ENCODE measurements at regions not wholly inside any gene's neighbourhood (a gene's known extent, or its start where the extent isn't known, plus 50 kb on each side); places are given as distances from the start of the nearest gene placed in this dataset.

- no peak for DNase-seq
Measured at GRCh38 chr20:40443753-40444152, 245.3 kb downstream of the MAFB start.

- DNase-seq: no peak
Measured at GRCh38 chr20:40442181-40442963, 246.7 kb downstream of the MAFB start.

DNA sequence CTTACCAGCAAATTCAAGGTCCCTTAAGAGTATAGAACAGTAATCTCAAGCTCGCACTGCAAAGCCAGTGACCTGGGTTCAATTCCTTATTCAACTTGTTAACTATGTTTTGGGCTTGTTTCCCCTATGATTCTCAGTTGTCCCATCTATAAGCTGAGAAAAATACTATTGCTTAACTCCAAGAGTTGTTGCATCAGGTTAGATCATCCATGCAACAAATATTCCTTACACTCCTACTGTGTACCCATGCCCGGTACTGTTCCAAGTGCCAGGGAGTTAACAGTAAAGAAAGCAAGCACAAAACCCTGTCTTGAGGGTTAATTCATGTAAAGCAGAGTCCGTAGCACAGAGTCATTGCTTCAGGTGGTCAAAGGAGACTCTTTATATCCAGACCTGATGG, 247.3 kb downstream of the MAFB start:
- no peak for DNase-seq

- no peak for DNase-seq
Measured at GRCh38 chr20:40438161-40438830, 250.7 kb downstream of the MAFB start.

DNA sequence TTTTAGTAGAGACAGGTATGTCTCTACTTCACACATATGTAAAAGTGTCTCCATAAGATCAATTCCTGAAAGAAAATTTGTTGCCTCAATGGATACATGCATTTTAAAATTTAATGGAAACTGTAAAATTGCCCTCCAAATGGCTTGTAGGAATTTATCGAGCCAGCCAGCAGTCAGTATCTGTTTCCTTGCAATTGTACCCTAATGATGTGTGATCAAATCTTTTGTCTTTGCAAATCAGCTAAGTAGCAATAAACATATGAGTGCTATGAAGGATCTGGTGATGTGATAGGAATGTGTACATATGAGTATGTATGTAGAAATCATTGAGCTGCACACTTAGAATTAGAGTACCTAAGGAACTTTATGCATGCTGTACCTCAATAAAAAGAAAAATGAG, 253.0 kb downstream of the MAFB start:
- DNase-seq: no peak

DNA sequence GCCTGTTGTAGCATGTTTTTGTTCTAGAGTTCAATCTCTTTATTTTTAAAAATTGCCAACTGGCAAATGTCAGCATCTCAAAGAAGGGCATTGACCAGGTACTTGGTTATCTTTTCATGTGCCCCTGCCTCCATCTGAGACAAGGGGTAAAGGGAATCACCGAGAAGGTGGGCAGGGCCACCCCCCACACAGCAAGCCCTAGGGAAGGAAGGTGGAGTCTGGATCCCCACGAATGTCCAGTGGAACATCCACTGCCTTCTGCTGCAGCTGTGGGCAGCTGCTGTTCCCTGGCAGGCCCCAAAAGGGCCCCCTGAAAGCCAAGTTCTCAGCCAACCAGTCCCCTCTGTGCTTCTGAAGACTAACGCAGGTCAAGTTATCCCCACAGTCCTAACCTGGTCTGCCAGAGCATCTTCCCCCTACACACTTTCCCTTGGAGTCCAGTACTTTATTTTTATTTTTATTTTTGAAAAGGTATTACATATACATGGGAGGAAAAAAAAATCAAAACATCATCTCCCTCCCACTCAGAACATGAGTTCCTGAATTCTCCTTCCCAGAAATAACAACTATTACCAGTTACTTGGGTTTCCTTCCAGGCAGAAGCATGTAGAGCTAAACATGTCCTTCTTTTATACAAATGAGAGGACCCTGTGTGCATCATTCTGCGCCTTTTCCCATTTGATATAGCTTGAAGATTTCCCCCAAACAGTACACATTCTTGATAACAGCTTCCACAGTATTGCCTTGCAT, 253.7 kb downstream of the MAFB start:
- DNase-seq: no peak

DNA sequence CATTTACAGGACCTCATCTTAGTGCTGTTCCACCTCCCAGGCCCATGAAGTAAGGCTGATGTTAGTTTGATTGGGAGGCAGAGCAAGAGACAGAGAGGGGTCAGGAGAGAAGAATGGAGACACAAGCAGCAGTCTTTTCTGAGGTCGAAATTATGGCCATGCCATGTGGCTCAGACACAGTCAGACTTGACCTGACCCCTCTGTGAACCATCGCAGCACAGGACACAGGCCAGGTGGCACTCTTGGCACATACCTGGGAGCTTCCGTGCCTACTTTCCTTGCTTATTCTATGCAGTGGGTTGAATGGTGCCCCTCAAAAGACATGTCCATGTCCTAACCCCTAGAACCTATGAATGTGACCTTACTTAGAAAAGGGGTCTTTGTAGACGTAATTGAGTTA, 254.9 kb downstream of the MAFB start:
- no peak for DNase-seq

DNA sequence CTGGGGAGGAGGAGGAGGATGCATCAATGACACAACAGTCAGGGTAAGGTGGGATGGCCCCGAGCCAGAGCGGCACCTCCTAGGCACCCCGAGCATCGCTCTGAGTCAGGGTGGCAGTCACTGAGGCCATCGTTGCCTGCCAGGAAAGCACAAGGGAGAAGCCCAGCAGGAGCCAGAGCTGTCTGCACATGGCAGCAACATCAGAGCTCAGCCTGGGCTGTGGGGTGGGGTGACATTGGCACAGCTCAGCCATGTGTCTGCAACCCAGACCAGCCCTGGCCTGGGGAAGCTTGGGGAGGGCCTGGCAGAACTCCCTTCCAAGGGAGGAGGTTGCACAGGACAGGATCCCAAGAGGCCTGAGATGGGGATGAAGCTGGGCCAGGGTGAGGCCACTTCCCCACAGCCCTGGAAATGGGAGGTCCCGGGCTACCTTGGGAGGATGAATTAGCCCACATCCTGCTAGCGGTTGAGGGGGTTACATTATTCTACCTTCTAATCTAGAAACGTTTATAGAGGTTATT, 255.6 kb downstream of the MAFB start:
- DNase-seq: no peak

DNA sequence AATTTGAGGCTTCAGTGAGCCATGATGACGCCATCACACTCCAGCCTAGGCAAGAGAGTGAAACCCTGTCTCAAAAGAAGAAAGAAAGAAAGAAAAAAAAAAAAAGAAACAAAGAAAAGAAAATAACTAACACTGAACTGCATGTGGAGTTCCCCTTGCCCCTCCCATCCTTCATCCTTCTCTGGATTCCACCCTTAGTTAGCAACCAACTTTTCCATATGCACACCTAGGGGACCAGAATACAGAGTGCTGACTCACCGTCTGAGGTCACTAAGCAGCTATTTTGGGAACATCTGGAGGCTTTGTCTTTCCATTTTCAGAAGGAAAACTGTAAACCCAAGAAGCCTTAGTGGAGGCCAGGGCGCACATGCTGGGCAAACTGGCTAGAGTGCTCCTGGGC, 257.4 kb downstream of the MAFB start:
- no peak for DNase-seq

- DNase-seq: no peak
Measured at GRCh38 chr20:40431112-40431511, 257.9 kb downstream of the MAFB start.

GRCh38 chr20:40427026-40427425, 262.0 kb downstream of the MAFB start:
- DNase-seq: no peak

- DNase-seq: no peak
Measured at GRCh38 chr20:40424695-40425094, 264.3 kb downstream of the MAFB start.

DNA sequence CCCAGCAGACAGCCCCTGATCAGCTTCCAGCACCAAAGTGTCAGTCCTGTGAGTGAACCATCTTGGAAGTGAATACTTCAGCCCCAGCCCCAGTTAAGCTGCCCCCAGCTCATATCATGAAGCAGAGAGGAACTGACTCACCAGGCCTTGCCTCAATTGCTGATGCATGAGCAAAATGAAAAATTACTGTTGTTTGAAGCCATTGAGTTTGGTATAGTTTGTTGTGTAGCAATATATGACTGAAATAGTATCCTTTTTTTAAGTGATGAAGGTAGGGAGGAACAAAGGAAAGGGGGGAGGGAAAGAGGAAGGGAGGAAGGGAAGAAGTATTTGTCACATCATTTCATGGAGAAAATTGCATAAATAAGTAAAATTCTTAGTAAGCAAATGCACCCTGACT, 266.4 kb downstream of the MAFB start:
- DNase-seq: no peak

- no peak for DNase-seq
Measured at GRCh38 chr20:40416274-40416673, 272.8 kb downstream of the MAFB start.

DNA sequence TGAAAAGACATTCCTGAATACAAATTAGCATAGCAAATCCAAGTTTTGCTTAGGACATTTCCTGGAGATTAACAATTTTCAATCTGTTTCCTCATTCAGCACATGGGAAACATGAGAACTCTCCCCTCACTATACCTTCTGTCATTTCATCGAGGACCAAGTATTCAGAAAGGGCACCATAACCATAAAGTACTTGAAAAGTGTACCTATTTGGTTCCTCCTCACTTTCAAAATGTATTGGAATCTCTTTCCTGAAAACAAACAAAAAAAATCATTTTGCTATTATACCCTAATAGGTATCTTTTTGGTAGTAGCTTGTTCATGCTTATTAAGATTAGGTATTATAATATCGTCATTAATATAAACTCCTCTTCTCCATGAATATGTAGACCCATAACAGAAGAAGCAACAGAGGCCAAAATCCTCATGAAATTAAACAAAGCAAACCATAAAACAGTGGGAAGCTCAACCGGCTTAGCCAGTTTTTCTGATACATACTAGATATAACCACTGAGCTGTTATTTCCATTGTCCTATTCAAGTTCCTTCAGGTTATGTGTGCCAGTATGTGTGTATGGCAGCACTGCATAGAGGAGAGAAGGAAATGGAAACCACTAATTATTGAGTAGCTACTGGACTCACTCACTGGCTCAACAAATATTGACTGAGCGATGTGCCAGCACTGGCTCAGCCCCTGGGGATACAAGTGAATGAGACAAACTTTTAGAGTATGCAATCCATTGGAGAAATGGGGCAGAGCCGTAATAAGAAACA, 274.0 kb downstream of the MAFB start:
- DNase-seq: no peak

- no peak for DNase-seq
Measured at GRCh38 chr20:40410028-40410427, 279.0 kb downstream of the MAFB start.

DNA sequence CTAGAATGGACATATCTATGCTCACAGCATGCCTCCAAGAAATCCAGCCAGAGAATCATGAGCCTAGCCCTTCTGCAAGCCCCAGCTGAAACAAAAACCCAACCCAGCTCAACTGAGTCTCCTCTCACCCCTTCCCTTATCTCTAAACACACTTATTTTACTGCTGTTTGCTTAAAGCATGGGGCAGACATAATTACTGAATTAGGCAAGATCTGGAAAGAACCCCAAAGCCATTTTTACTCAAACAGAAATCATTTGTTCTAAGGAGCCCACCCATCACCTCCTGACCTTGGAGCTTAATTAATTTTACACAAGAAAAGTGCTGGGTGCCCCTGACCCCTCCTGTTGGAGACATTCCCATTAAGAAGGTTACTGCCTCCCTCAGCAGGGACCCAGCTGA, 291.6 kb downstream of the MAFB start:
- no peak for DNase-seq

DNA sequence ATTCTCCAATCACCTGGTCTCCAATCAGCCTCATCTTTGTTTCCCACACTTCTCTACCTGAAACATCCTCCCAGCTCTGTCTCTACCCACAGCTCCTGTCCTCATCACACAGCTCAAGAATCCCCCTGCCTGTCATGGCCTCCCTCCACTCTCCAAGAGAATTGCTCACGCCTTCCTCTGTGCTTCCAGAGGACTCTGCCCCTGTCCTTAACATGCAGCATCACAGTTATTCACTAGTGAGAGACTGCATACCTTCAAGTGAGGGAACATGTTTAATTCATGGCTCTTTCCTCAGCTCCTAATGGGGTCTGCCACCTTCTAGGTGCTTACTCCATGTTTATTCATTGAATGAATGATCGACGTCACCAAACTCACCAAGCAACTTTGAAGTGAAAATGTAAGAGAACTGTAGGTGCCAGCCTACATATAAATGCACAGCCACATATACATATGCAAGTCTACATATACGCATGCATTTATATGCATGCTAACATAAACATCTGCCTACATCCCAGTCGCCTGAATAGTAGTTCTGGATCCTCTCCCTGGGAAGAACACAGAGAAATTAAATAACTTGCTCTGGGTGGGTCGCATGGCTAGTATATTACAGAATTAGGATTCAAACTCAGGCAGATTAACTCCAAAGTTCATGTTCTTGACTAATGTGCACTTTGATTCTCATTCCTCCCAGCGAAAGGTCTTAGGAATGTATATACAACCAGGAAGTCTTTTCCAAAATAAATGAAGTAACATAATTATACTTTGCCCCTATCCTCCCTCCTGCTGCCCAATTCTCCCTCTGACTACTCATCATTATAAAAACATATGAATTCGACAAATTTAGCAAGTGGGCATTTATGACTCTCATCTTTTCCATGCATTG, 295.6 kb downstream of the MAFB start:
- no peak for DNase-seq

DNA sequence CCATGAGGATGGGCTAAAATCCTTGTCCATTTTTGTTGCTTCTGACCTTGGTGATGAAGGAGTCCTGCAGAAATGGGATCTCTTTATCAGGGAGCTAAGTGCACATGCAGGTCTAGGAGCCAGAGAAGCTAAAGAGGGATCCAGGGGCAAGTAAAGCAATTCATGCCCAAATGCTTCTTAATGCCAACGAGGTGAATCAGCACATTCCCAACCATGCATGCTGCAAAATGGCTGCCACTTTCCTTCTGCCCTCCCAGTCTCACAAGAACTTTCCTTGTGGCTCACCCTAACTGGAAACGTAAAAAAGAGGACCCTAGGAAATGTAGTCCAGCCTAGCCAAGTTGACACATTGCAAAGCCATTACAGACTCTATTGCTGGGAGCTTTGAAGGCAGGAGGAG, 298.4 kb downstream of the MAFB start:
- DNase-seq: no peak

DNA sequence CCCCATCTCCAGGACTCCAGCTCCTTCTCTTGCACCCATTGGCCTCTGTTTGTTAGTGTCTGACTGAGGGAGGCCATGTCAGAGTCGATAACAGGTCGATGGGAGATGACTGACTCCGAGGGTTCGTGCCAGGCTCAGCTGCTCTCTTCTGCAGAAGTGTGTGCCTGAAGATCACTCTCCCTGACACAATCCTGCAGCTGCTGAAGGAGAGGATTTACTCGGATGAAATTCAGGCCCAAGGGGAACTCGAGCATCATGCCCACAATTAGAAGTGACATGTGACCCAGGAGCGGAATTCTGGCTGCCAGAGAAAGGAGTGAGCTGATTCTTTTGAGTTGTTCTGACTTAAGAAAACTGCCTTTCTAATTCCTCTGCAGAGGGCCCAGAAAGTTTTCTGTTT, 318.2 kb downstream of the MAFB start:
- no peak for DNase-seq

- no peak for DNase-seq
Measured at GRCh38 chr20:40368876-40369275, 320.2 kb downstream of the MAFB start.

DNA sequence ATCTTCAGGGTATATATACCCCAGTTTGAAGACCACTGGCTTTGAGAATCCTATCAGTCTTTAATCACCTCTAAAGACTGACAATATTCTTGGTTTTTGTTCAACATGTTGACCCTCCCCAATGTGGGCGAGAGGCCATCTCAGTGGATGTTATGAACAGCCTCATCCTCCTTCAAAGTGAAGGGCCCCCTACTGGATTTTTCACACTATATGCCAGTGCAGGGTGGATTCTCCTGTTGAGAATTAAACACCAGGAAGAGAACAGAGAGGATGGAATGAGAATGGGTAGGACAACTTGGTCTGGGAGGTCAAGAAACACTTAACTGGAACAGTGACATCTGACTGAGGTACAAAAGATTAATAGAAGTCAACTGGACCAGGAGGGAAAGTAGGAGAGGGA, 327.1 kb downstream of the MAFB start:
- DNase-seq: no peak

Measured in activated CD4-positive, alpha-beta T cell treated with anti-CD3 and anti-CD28 coated beads, Interleukin-2, amount 50 U/mL, for 4 hours (primary cell).